ENCODE measurements at regions not wholly inside any gene's neighbourhood (a gene's known extent, or its start where the extent isn't known, plus 50 kb on each side); places are given as distances from the start of the nearest gene placed in this dataset.

- no peak for TF ChIP-seq FOXM1 (IDR thresholded peaks at IDR 0.05; ENCODE audit: borderline replicate concordance, low read depth)
- no peak for TF ChIP-seq EGR1 (IDR thresholded peaks at IDR 0.05)
- TF ChIP-seq CREB1 (IDR thresholded peaks at IDR 0.05; ENCODE audit: low read depth) = no peak
- no peak for TF ChIP-seq TEAD4 (IDR thresholded peaks at IDR 0.05)
- TF ChIP-seq USF1 (IDR thresholded peaks at IDR 0.05) = no peak
- TF ChIP-seq MAX (IDR thresholded peaks at IDR 0.05) = no peak
- TF ChIP-seq YY1 (IDR thresholded peaks at IDR 0.05; ENCODE audit: low read depth) = no peak
- TF ChIP-seq EP300 (IDR thresholded peaks at IDR 0.05; ENCODE audit: borderline replicate concordance) = no peak
- TF ChIP-seq RAD21 (IDR thresholded peaks at IDR 0.05; ENCODE audit: low read depth) = no peak
- TF ChIP-seq CEBPB (IDR thresholded peaks at IDR 0.05) = no peak
- no peak for TF ChIP-seq REST (IDR thresholded peaks at IDR 0.05; ENCODE audit: low read depth)
Observed at GRCh38 chr12:114995891-114996290, 311.9 kb upstream of the TBX3 start.
